Bone marrow (tissue), 2 donors: ENCODE measurements at regions not wholly inside any gene's neighbourhood (a gene's known extent, or its start where the extent isn't known, plus 50 kb on each side); places are given as distances from the start of the nearest gene placed in this dataset.
"Not testable (repeated sequence)": the region's sequence is repeated elsewhere in the genome, so short reads cannot be mapped to it uniquely, and the experiment has no call there.

Source experiments
- DNase-seq, 2 donors: peaks; one replicate each; lab custom pipeline; 2025; lab: John Stamatoyannopoulos, UW

- DNase-seq = no peak
Measured at GRCh38 chr2:234898534-234899053, 53.2 kb upstream of the SH3BP4 start.

GRCh38 chr2:234888442-234888841 is 63.4 kb upstream of the SH3BP4 start:
- DNase-seq = not testable (repeated sequence)

- no peak for DNase-seq
Measured at GRCh38 chr2:234887195-234887594, 64.6 kb upstream of the SH3BP4 start.

- DNase-seq = no peak
Measured at GRCh38 chr2:234885886-234886285, 65.9 kb upstream of the SH3BP4 start.

- DNase-seq = no peak
Measured at GRCh38 chr2:234885118-234885517, 66.7 kb upstream of the SH3BP4 start.

- DNase-seq = no peak
Measured at GRCh38 chr2:234884591-234884990, 67.2 kb upstream of the SH3BP4 start.

- no peak for DNase-seq
Measured at GRCh38 chr2:234881413-234882241, 70.2 kb upstream of the SH3BP4 start.

- no peak for DNase-seq
Measured at GRCh38 chr2:234880551-234881211, 71.1 kb upstream of the SH3BP4 start.

- DNase-seq = no peak
Measured at GRCh38 chr2:234879671-234880455, 72.0 kb upstream of the SH3BP4 start.

GRCh38 chr2:234876621-234877020 is 75.2 kb upstream of the SH3BP4 start:
- DNase-seq = not testable (repeated sequence)

GRCh38 chr2:234874347-234875046 is 77.3 kb upstream of the SH3BP4 start:
- DNase-seq = no peak

- DNase-seq = no peak
Measured at GRCh38 chr2:234873828-234874173, 78.0 kb upstream of the SH3BP4 start.

GRCh38 chr2:234873103-234873827 is 78.6 kb upstream of the SH3BP4 start:
- no peak for DNase-seq

GRCh38 chr2:234869969-234870368 is 81.8 kb upstream of the SH3BP4 start:
- DNase-seq = no peak

GRCh38 chr2:234869164-234869563 is 82.7 kb upstream of the SH3BP4 start:
- no peak for DNase-seq

- no peak for DNase-seq
Measured at GRCh38 chr2:234867882-234868285, 83.9 kb upstream of the SH3BP4 start.

GRCh38 chr2:234865586-234865985 is 86.2 kb upstream of the SH3BP4 start:
- no peak for DNase-seq

- DNase-seq = no peak
Measured at GRCh38 chr2:234865040-234865439, 86.8 kb upstream of the SH3BP4 start.

GRCh38 chr2:234864506-234864905 is 87.3 kb upstream of the SH3BP4 start:
- no peak for DNase-seq

- no peak for DNase-seq
Measured at GRCh38 chr2:234863043-234863934, 88.5 kb upstream of the SH3BP4 start.
